HG02588 (cell line): ENCODE measurements at regions not wholly inside any gene's neighbourhood (a gene's known extent, or its start where the extent isn't known, plus 50 kb on each side); places are given as distances from the start of the nearest gene placed in this dataset.
"Not testable (repeated sequence)": the region's sequence is repeated elsewhere in the genome, so short reads cannot be mapped to it uniquely, and the experiment has no call there.

Experiments
- ATAC-seq: cut with Tn5 transposase; IDR thresholded peaks from one replicate; pipeline ENCODE4 v1.9.1; 2021; ENCODE audit warnings: mild to moderate bottlenecking, moderate library complexity; ENCODE audit not compliant: unreplicated experiment

- ATAC-seq: no peak
These were observed 1082.0 kb downstream of the DSC3 start for GRCh38 chr18:29960539-29960938.

- ATAC-seq: no peak
These were observed 1112.3 kb downstream of the DSC3 start for GRCh38 chr18:29930231-29930630.

- ATAC-seq: no peak
These were observed 1114.5 kb downstream of the DSC3 start for GRCh38 chr18:29928081-29928480.

GRCh38 chr18:29925566-29925965, 1117.0 kb downstream of the DSC3 start:
- no peak for ATAC-seq

GRCh38 chr18:29912351-29912750, 1130.2 kb downstream of the DSC3 start:
- ATAC-seq: no peak

GRCh38 chr18:29892960-29893558, 1149.5 kb downstream of the DSC3 start:
- no peak for ATAC-seq

- no peak for ATAC-seq
These were observed 1159.4 kb downstream of the DSC3 start for GRCh38 chr18:29883114-29883513.

GRCh38 chr18:29882620-29883019, 1159.9 kb downstream of the DSC3 start:
- ATAC-seq: no peak

- ATAC-seq: no peak
These were observed 1162.8 kb downstream of the DSC3 start for GRCh38 chr18:29879763-29880162.

- no peak for ATAC-seq
These were observed 1167.9 kb downstream of the DSC3 start for GRCh38 chr18:29874519-29875098.

GRCh38 chr18:29873211-29873610, 1169.3 kb downstream of the DSC3 start:
- no peak for ATAC-seq

GRCh38 chr18:29871246-29871645, 1171.3 kb downstream of the DSC3 start:
- no peak for ATAC-seq

- no peak for ATAC-seq
These were observed 1179.7 kb downstream of the DSC3 start for GRCh38 chr18:29862824-29863223.

GRCh38 chr18:29855637-29856036, 1186.9 kb downstream of the DSC3 start:
- no peak for ATAC-seq

- ATAC-seq: no peak
These were observed 1189.4 kb downstream of the DSC3 start for GRCh38 chr18:29853126-29853525.

GRCh38 chr18:29849144-29849543, 1193.4 kb downstream of the DSC3 start:
- no peak for ATAC-seq

GRCh38 chr18:29841631-29842030, 1200.9 kb downstream of the DSC3 start:
- no peak for ATAC-seq

GRCh38 chr18:29840089-29840488, 1202.5 kb downstream of the DSC3 start:
- no peak for ATAC-seq

- not testable (repeated sequence) for ATAC-seq
These were observed 1203.6 kb downstream of the DSC3 start for GRCh38 chr18:29838961-29839360.

- ATAC-seq: no peak
These were observed 1204.0 kb downstream of the DSC3 start for GRCh38 chr18:29838556-29838955.

- ATAC-seq: no peak
These were observed 1218.9 kb downstream of the DSC3 start for GRCh38 chr18:29823671-29824070.

GRCh38 chr18:29821544-29821943, 1221.0 kb downstream of the DSC3 start:
- no peak for ATAC-seq

- ATAC-seq: no peak
These were observed 1231.0 kb downstream of the DSC3 start for GRCh38 chr18:29811519-29811918.
